ENCODE measurements at regions not wholly inside any gene's neighbourhood (a gene's known extent, or its start where the extent isn't known, plus 50 kb on each side); places are given as distances from the start of the nearest gene placed in this dataset.

DNA sequence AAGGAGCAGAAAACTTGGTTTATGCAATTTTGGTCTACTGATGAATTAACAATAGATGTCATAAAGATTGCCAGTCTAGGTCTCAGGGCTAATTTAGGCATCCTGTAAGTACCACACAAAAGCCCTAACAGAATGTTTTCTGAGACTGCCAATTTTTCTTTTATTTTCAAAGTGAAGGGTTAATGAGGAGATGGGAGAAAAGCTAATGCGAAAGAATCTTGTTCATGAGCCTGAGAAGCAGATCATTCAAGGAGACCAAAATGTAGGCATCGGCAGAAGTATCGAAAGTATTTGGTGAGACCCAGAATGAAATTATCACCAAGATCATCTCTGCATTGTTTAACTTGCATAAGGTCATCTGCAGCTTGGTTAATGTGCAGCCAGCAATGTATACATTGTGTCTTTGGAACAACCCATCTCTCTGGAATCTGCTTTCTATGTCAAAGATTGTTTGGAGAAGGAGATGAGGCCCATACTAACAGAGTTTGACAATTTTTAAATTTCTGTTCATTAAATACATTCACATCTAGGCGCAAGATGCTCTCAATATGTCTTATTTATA lies 163.3 kb upstream of the GLI3 start:
- TF ChIP-seq GTF2F1 (IDR thresholded peaks at IDR 0.05; ENCODE audit: borderline replicate concordance, low read depth, low read length) (no peak), JUND (IDR thresholded peaks at IDR 0.05; ENCODE audit: low read length) (no peak), TBP (IDR thresholded peaks at IDR 0.05; ENCODE audit: low read depth, low read length) (no peak), POU5F1 (IDR thresholded peaks at IDR 0.05; ENCODE audit: low read depth, low read length) (no peak), KDM1A (IDR thresholded peaks at IDR 0.05; ENCODE audit: borderline replicate concordance, low read length) (no peak)
- TF ChIP-seq, protein P1, sequence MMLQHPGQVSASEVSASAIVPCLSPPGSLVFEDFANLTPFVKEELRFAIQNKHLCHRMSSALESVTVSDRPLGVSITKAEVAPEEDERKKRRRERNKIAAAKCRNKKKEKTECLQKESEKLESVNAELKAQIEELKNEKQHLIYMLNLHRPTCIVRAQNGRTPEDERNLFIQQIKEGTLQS (IDR thresholded peaks at IDR 0.05; ENCODE audit: insufficient read depth, low read depth, low read length), result no peak
- Histone ChIP-seq H3K18ac (ENCODE audit: extremely low read depth, low read length) (no peak overlapping the region), H3K27me3 (replicated peaks in 1 of 4; ENCODE audit: control insufficient read depth in 3 of 4, extremely low read depth in 1 of 4, insufficient read depth in 3 of 4, low read length in 3 of 4) (no peaks in the 10 kb centered on the region), H3K27ac (ENCODE audit: low read depth, low read length) (no peak overlapping the region), H3K79me2 (ENCODE audit: control insufficient read depth in 1 of 2, insufficient read depth in 2 of 2, low read length in 2 of 2) (no peaks in the 10 kb centered on the region), H2BK15ac (ENCODE audit: low read length) (no peak overlapping the region), H3K56ac (replicated peaks; ENCODE audit: insufficient read length, low read depth, low read length) (no peak overlapping the region), H3K36me3 (ENCODE audit: control insufficient read depth in 2 of 4, insufficient read depth in 4 of 4, low read length in 3 of 4) (no peaks in the 10 kb centered on the region), H2AK5ac (ENCODE audit: low read depth, low read length) (no peak overlapping the region), H4K5ac (ENCODE audit: insufficient read length, low read depth, low read length) (no peak overlapping the region), H3K23me2 (ENCODE audit: low read depth, low read length) (no peaks in the 10 kb centered on the region), H2BK5ac (ENCODE audit: low read depth, low read length) (no peak overlapping the region), H3K4ac (replicated peaks; ENCODE audit: insufficient read length, low read depth, low read length) (no peak overlapping the region), H2BK12ac (ENCODE audit: low read depth, low read length) (no peak overlapping the region), H2BK120ac (replicated peaks; ENCODE audit: low read depth, low read length) (no peak overlapping the region), H3K23ac (ENCODE audit: insufficient read length) (no peak overlapping the region), H3K79me1 (ENCODE audit: low read depth, low read length) (no peaks in the 10 kb centered on the region), H3K4me1 (replicated peaks in 1 of 4; ENCODE audit: control insufficient read depth in 3 of 4, insufficient read depth in 4 of 4, low read length in 3 of 4) (peaks cover 0 to 3% (median 0%) of the 10 kb centered on the region in 4 experiments; a peak in 1 of 7 replicates), H4K20me1 (replicated peaks in 1 of 2; ENCODE audit: control insufficient read depth in 1 of 2, insufficient read depth in 2 of 2, low read length in 2 of 2) (no peaks in the 10 kb centered on the region), H2AFZ (ENCODE audit: low read length) (no peak overlapping the region), H3K9ac (replicated peaks in 1 of 4; ENCODE audit: extremely low read depth in 1 of 4, low read depth in 3 of 4, low read length in 3 of 4) (no peak overlapping the region), H3K14ac (ENCODE audit: insufficient read length) (no peak overlapping the region), H2BK20ac (ENCODE audit: low read length) (no peak overlapping the region), H3K9me3 (ENCODE audit: insufficient read depth in 2 of 2, low read depth in 1 of 2, low read length in 1 of 2) (no peaks in the 10 kb centered on the region), H3K4me3 (ENCODE audit: extremely low read depth in 1 of 4, insufficient read depth in 2 of 4, low read depth in 3 of 4, low read length in 4 of 4) (no peak overlapping the region), H4K91ac (replicated peaks; ENCODE audit: insufficient read length, low read length) (no peak overlapping the region), H4K8ac (ENCODE audit: extremely low read depth, insufficient read depth, low read length) (no peak overlapping the region), H3K4me2 (ENCODE audit: insufficient read depth in 1 of 2, low read depth in 2 of 2, low read length in 2 of 2) (no peak overlapping the region)
- 91% methylated on average over 4 of the region's 4 CpGs; no CpG with 5 or more reads in 1 of the 2 experiments for WGBS, 2 experiments (ENCODE audit: extremely low coverage in 1 of 2, insufficient coverage in 1 of 2, insufficient read length in 1 of 2, insufficient replicate concordance in 2 of 2, low coverage in 1 of 2, low lambda C conversion rate in 2 of 2, missing lambda C conversion rate in 1 of 2)
- DNase-seq (ENCODE audit: low read depth in 1 of 2, low spot score in 2 of 2) (no peak), FAIRE-seq (no peak)
- CTCF ChIA-PET (ENCODE audit: partially characterized antibody), result interaction anchor here (1.1 kb wide), 1 partner anchor 82 kb away, joined by 3 read pairs; no protein-coding TSS in a partner anchor
- POLR2A ChIA-PET (ENCODE audit: partially characterized antibody), result no interaction called here

All from H1 (cell line).